Lower lobe of right lung (tissue), 2 donors: ENCODE measurements at regions not wholly inside any gene's neighbourhood (a gene's known extent, or its start where the extent isn't known, plus 50 kb on each side); places are given as distances from the start of the nearest gene placed in this dataset.

Experiments used
- ATAC-seq, 2 donors: fragments of 200-7000 bp; cut with Tn5 transposase; one replicate each; pipeline ENCODE4 v1.9.1; 2020 to 2022; ENCODE audit warnings: mild to moderate bottlenecking in 2 of 2, moderate library complexity in 2 of 2
- DNase-seq: peaks from one replicate; pipeline ENCODE4 v3.0.0-alpha.2; 2020
- H3K27ac ChIP-seq: fragments of 200-600 bp; one replicate; pipeline ENCODE4 v1.8.0; 2022
- H3K27me3 ChIP-seq: fragments of 200-600 bp; one replicate; pipeline ENCODE4 v1.8.0; 2022; ENCODE audit warnings: low read depth
- H3K36me3 ChIP-seq: fragments of 200-600 bp; one replicate; pipeline ENCODE4 v1.8.0; 2022; ENCODE audit warnings: mild to moderate bottlenecking
- H3K4me1 ChIP-seq: fragments of 200-600 bp; one replicate; pipeline ENCODE4 v1.8.0; 2022
- H3K4me3 ChIP-seq: fragments of 200-600 bp; one replicate; pipeline ENCODE4 v1.8.0; 2022; ENCODE audit warnings: mild to moderate bottlenecking
- H3K9me3 ChIP-seq: fragments of 200-600 bp; one replicate; pipeline ENCODE4 v1.8.0; 2022
- CTCF ChIP-seq: fragments of 200-600 bp; IDR thresholded peaks from one replicate; pipeline ENCODE4 v1.8.0; 2022; ENCODE audit warnings: antibody characterized with exemption, mild to moderate bottlenecking
- intact Hi-C: fragments of 100-400 bp; cut with DNase I; formaldehyde crosslinking; loops from one replicate; pipeline ENCODE4 v1.11.0; 2022
- donor health status: DM: no; HTN: yes; CAD: no; lungs with severe emphysema.

GRCh38 chr3:168273036-168273435 is 177.3 kb upstream of the GOLIM4 start:
- no peaks in the 10 kb centered on the region for H3K36me3 ChIP-seq
- no peaks in the 10 kb centered on the region for H3K4me1 ChIP-seq
- TF ChIP-seq CTCF, result no peak
- H3K27ac ChIP-seq, result no peak overlapping the region
- no peak for DNase-seq
- intact Hi-C loops, result no loop called here
- no peaks in the 10 kb centered on the region for H3K9me3 ChIP-seq
- no peak overlapping the region for H3K4me3 ChIP-seq
- H3K27me3 ChIP-seq, result no peaks in the 10 kb centered on the region
- ATAC-seq, result no peak

GRCh38 chr3:168272343-168272985 is 176.7 kb upstream of the GOLIM4 start:
- no peak overlapping the region for H3K27ac ChIP-seq
- intact Hi-C loops, result no loop called here
- peak; percentile 36 to 49 for ATAC-seq

GRCh38 chr3:168271932-168272331 is 176.2 kb upstream of the GOLIM4 start:
- Histone ChIP-seq H3K27me3 (no peaks in the 10 kb centered on the region), H3K4me1 (no peaks in the 10 kb centered on the region), H3K36me3 (no peaks in the 10 kb centered on the region), H3K9me3 (no peaks in the 10 kb centered on the region), H3K4me3 (no peak overlapping the region), H3K27ac (no peak overlapping the region)
- DNase-seq (no peak), ATAC-seq (no peak)
- no peak for TF ChIP-seq CTCF
- intact Hi-C loops, result no loop called here

More at GRCh38 chr3:168272343-168272985, 176.7 kb upstream of the GOLIM4 start:
- H3K4me1 ChIP-seq, result no peaks in the 10 kb centered on the region
- TF ChIP-seq CTCF, result no peak
- DNase-seq, result no peak
- no peaks in the 10 kb centered on the region for H3K36me3 ChIP-seq
- H3K27me3 ChIP-seq, result no peaks in the 10 kb centered on the region
- no peak overlapping the region for H3K4me3 ChIP-seq
- no peaks in the 10 kb centered on the region for H3K9me3 ChIP-seq

GRCh38 chr3:168269001-168269400 is 173.3 kb upstream of the GOLIM4 start:
- Histone ChIP-seq H3K27me3 (no peaks in the 10 kb centered on the region), H3K4me1 (no peaks in the 10 kb centered on the region), H3K4me3 (no peak overlapping the region), H3K9me3 (no peaks in the 10 kb centered on the region), H3K27ac (no peak overlapping the region), H3K36me3 (no peaks in the 10 kb centered on the region)
- DNase-seq, result no peak
- ATAC-seq, result no peak
- intact Hi-C loops, result no loop called here
- TF ChIP-seq CTCF, result no peak

- TF ChIP-seq CTCF, result no peak
- intact Hi-C loops, result no loop called here
- no peak overlapping the region for H3K27ac ChIP-seq
- H3K4me3 ChIP-seq, result no peak overlapping the region
- no peak for DNase-seq
- no peaks in the 10 kb centered on the region for H3K9me3 ChIP-seq
- ATAC-seq, result no peak
- H3K4me1 ChIP-seq, result no peaks in the 10 kb centered on the region
- no peaks in the 10 kb centered on the region for H3K27me3 ChIP-seq
- no peaks in the 10 kb centered on the region for H3K36me3 ChIP-seq
Observed at GRCh38 chr3:168267179-168267578, 171.5 kb upstream of the GOLIM4 start.

GRCh38 chr3:168266335-168266734 is 170.6 kb upstream of the GOLIM4 start:
- ATAC-seq, result no peak
- no peaks in the 10 kb centered on the region for H3K27me3 ChIP-seq
- no peak overlapping the region for H3K4me3 ChIP-seq
- no peak for TF ChIP-seq CTCF
- DNase-seq, result no peak
- H3K36me3 ChIP-seq, result no peaks in the 10 kb centered on the region
- intact Hi-C loops, result no loop called here
- no peaks in the 10 kb centered on the region for H3K9me3 ChIP-seq
- H3K27ac ChIP-seq, result no peak overlapping the region
- H3K4me1 ChIP-seq, result no peaks in the 10 kb centered on the region
